ENCODE measurements at regions not wholly inside any gene's neighbourhood (a gene's known extent, or its start where the extent isn't known, plus 50 kb on each side); places are given as distances from the start of the nearest gene placed in this dataset.

- intact Hi-C loops (cut with DNase I), result no loop called here
- H3K27me3 ChIP-seq, result no peaks in the 10 kb centered on the region
- DNase-seq (ENCODE audit: extremely low spot score in 2 of 2), result no peak
- no peaks in the 10 kb centered on the region for H3K4me1 ChIP-seq
- no peak overlapping the region for H3K27ac ChIP-seq
- no peaks in the 10 kb centered on the region for H3K36me3 ChIP-seq
- H3K4me3 ChIP-seq, result no peak overlapping the region
- no peak for TF ChIP-seq POLR2AphosphoS5 (IDR thresholded peaks at IDR 0.05; ENCODE audit: insufficient read depth in 1 of 2, low read depth in 1 of 2)
- TF ChIP-seq POLR2A (IDR thresholded peaks at IDR 0.05), result no peak
- no peaks in the 10 kb centered on the region for H3K9me3 ChIP-seq
These were observed 472.5 kb downstream of the PID1 start for GRCh38 chr2:228798458-228799207.

DNA sequence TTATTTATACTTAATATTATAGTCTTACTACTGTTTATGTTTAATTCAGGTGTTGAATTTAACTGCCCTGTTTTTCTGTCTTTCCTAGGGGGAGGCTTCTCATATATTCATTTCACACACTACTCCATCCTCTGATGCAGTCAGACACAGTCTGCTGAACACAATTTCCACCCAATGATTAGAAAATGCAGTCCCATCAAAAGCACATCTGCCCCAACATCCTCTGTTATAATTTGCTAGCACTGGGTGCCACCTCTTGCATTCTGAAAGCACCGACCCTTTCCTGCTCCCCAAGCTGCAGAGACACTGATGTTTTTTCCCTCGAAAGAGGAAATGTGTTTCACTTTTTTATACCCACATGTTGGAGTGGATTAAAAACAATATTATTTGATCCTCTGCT lies 474.7 kb downstream of the PID1 start:
- DNase-seq (ENCODE audit: extremely low spot score in 2 of 2), result no peak
- H3K27me3 ChIP-seq, result no peaks in the 10 kb centered on the region
- intact Hi-C loops (cut with DNase I), result no loop called here
- no peaks in the 10 kb centered on the region for H3K36me3 ChIP-seq
- H3K4me3 ChIP-seq, result no peak overlapping the region
- H3K9me3 ChIP-seq, result no peaks in the 10 kb centered on the region
- H3K27ac ChIP-seq, result no peak overlapping the region
- no peak for TF ChIP-seq POLR2AphosphoS5 (IDR thresholded peaks at IDR 0.05; ENCODE audit: insufficient read depth in 1 of 2, low read depth in 1 of 2)
- no peak for TF ChIP-seq CTCF (IDR thresholded peaks at IDR 0.05)
- no peak for TF ChIP-seq POLR2A (IDR thresholded peaks at IDR 0.05)
- no peaks in the 10 kb centered on the region for H3K4me1 ChIP-seq

DNA sequence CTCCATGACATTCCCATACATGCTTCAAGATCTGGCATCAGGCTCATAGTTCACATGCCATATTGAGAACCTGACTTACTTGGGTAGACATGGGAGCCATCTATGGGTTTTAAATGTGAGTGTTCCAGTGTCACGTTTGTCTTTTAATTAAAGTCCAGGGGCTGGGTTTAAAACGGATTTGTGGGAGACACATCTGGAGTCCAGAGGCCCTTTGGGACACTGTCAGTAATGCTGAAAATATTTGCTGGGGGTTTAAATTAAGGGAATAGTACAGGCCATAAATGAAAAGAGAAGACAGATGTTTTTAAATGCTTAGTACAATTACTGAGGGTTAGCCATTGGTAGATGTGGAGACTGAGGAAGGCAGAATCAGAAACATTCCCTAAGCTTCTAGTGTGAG lies 478.0 kb downstream of the PID1 start:
- TF ChIP-seq POLR2A (IDR thresholded peaks at IDR 0.05), result no peak
- no peak for TF ChIP-seq POLR2AphosphoS5 (IDR thresholded peaks at IDR 0.05; ENCODE audit: insufficient read depth in 1 of 2, low read depth in 1 of 2)
- no peak for TF ChIP-seq CTCF (IDR thresholded peaks at IDR 0.05)
- no peaks in the 10 kb centered on the region for H3K9me3 ChIP-seq
- intact Hi-C loops (cut with DNase I), result no loop called here

GRCh38 chr2:228786901-228787300 lies 484.2 kb downstream of the PID1 start:
- H3K4me3 ChIP-seq, result no peak overlapping the region
- TF ChIP-seq CTCF (IDR thresholded peaks at IDR 0.05) (no peak), POLR2A (IDR thresholded peaks at IDR 0.05) (no peak), POLR2AphosphoS5 (IDR thresholded peaks at IDR 0.05; ENCODE audit: insufficient read depth in 1 of 2, low read depth in 1 of 2) (no peak)
- H3K27ac ChIP-seq, result no peak overlapping the region

More for the DNA sequence above, 478.0 kb downstream of the PID1 start:
- Histone ChIP-seq H3K4me1 (no peaks in the 10 kb centered on the region), H3K4me3 (no peak overlapping the region), H3K36me3 (no peaks in the 10 kb centered on the region), H3K27me3 (no peaks in the 10 kb centered on the region), H3K27ac (no peak overlapping the region)
- no peak for DNase-seq (ENCODE audit: extremely low spot score in 2 of 2)

DNA sequence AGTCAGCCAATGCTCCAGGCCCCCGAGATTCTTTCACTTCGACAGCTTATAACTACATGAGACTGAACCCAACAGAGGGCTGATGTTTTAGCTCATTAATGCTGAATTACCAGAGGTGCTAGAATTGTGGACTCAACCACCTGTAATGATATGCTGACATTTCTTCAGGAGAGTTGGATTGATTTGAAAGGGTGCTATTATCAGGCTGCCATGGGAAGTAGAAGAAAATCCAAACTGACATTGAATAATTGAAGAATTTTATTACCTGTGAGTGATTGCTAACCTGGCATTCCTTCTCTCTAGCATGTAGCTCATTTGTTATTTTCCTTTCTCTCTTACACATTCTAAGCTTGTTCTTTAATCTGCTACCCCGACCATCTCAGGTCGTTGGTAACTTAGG lies 488.8 kb downstream of the PID1 start:
- DNase-seq (ENCODE audit: extremely low spot score in 2 of 2), result no peak
- Histone ChIP-seq H3K27me3 (no peaks in the 10 kb centered on the region), H3K27ac (no peak overlapping the region), H3K4me3 (no peak overlapping the region), H3K9me3 (no peaks in the 10 kb centered on the region), H3K4me1 (no peaks in the 10 kb centered on the region), H3K36me3 (no peaks in the 10 kb centered on the region)
- intact Hi-C loops (cut with DNase I), result no loop called here
- no peak for TF ChIP-seq POLR2A (IDR thresholded peaks at IDR 0.05)
- no peak for TF ChIP-seq CTCF (IDR thresholded peaks at IDR 0.05)
- no peak for TF ChIP-seq POLR2AphosphoS5 (IDR thresholded peaks at IDR 0.05; ENCODE audit: insufficient read depth in 1 of 2, low read depth in 1 of 2)

More at GRCh38 chr2:228786901-228787300, 484.2 kb downstream of the PID1 start:
- Histone ChIP-seq H3K36me3 (no peaks in the 10 kb centered on the region), H3K27me3 (no peaks in the 10 kb centered on the region), H3K9me3 (no peaks in the 10 kb centered on the region), H3K4me1 (no peaks in the 10 kb centered on the region)
- DNase-seq (ENCODE audit: extremely low spot score in 2 of 2), result no peak
- intact Hi-C loops (cut with DNase I), result no loop called here

All from vagina (tissue), 2 donors.